Activated CD4-positive, CD25-positive, alpha-beta regulatory T cell treated with anti-CD3 and anti-CD28 coated beads, Interleukin-2, amount 50 U/mL, for 16 hours (primary cell): ENCODE measurements at regions not wholly inside any gene's neighbourhood (a gene's known extent, or its start where the extent isn't known, plus 50 kb on each side); places are given as distances from the start of the nearest gene placed in this dataset.

Experiments
- DNase-seq: peaks from one replicate; pipeline ENCODE4 v3.0.0-alpha.2; 2020; ENCODE audit warnings: low read depth, low spot score

GRCh38 chr4:11495818-11496217, 67.1 kb upstream of the HS3ST1 start:
- DNase-seq: no peak

- DNase-seq: no peak
These were observed 66.6 kb upstream of the HS3ST1 start for GRCh38 chr4:11495291-11495690.

DNA sequence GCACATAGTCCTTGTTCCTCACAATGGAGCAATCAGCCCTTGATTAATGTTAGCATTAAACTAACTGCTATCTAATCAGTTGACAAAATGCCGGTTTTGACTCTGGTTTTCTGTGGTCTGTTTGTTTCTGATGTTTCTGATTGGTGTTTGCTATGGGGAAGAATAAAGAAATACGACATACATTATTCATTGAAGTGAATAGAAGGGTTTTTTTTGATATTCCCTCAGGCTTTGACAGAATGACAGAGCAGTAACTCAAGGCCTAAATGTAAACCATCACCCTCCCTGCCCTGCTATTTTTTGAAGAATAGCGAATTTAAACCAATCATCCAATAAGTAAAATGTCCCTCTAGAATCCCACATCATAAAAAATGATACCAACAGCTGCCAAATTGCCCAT, 65.5 kb upstream of the HS3ST1 start:
- DNase-seq: no peak

GRCh38 chr4:11489453-11490083, 60.9 kb upstream of the HS3ST1 start:
- no peak for DNase-seq

- no peak for DNase-seq
These were observed 60.2 kb upstream of the HS3ST1 start for GRCh38 chr4:11488657-11489452.

DNA sequence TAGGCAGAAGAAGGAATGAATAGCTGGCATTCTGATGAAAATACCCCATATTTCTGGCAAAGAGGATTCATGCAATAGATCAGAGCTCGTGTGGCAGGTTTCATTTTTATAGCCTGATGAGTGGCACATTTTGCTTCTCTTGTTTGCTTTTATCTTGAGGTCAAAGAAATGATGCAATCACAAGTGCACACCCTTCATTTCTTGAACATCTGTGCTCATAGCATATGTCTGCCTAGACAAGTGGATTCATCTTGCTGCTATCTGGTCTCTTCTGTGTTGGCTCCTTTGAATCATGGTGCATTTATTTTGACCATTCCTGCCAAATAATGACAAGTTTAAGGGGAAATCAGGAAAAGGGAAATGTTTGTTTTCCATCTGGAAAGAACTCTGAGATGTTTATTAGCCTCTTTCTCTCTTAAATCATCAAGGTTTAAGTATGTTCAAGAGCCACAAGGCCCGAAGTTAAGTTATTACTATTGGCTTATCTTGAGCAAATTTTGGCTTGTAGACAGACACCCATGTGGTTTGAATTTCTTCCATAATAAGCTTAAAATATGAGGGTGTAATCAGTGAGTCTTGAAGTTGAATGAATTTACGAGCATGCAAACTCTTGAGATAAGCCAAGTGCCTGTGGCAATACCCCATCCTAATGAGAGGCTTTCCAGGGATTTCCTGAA, 59.3 kb upstream of the HS3ST1 start:
- DNase-seq: no peak

DNA sequence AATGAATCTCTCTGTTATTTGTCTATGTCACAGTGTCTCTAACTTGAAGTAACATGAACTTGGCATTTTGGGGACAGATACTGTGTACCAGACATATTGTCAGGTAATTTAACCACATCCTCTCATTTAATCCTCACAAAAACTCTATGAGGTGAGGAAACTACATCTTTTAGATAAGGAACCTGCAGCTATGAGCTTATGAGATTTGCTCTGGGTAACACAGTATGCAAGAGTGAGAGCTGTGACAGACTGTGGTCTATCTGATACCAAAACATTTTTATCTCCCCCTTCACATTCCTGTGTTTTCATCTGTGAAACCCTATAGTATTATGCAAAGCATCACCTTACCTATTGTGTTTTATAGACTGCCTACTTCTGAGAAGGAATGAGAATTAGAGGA, 58.4 kb upstream of the HS3ST1 start:
- DNase-seq: no peak

GRCh38 chr4:11485926-11486325, 57.2 kb upstream of the HS3ST1 start:
- DNase-seq: no peak

GRCh38 chr4:11484531-11484930, 55.8 kb upstream of the HS3ST1 start:
- DNase-seq: no peak

- no peak for DNase-seq
These were observed 54.4 kb upstream of the HS3ST1 start for GRCh38 chr4:11483046-11483445.

GRCh38 chr4:11480683-11481082, 52.0 kb upstream of the HS3ST1 start:
- DNase-seq: no peak
